ENCODE measurements at regions not wholly inside any gene's neighbourhood (a gene's known extent, or its start where the extent isn't known, plus 50 kb on each side); places are given as distances from the start of the nearest gene placed in this dataset.
A peak's percentile ranks its signal among the peaks of the same experiment; 100 is the strongest.
"Not testable (repeated sequence)": the region's sequence is repeated elsewhere in the genome, so short reads cannot be mapped to it uniquely, and the experiment has no call there.

GRCh38 chr6:10174761-10175160 lies 240.1 kb downstream of the TFAP2A start:
- DNase-seq = no peak

GRCh38 chr6:10174056-10174455 lies 240.8 kb downstream of the TFAP2A start:
- no peak for DNase-seq

GRCh38 chr6:10171706-10172105 lies 243.2 kb downstream of the TFAP2A start:
- not testable (repeated sequence) for DNase-seq

GRCh38 chr6:10170816-10171215 lies 244.1 kb downstream of the TFAP2A start:
- DNase-seq = no peak

- no peak for DNase-seq
These were observed 248.8 kb downstream of the TFAP2A start for GRCh38 chr6:10166031-10166430.

GRCh38 chr6:10163203-10163962 lies 251.5 kb downstream of the TFAP2A start:
- DNase-seq = no peak

- DNase-seq = no peak
These were observed 258.0 kb downstream of the TFAP2A start for GRCh38 chr6:10156875-10157274.

- no peak for DNase-seq
These were observed 260.6 kb downstream of the TFAP2A start for GRCh38 chr6:10154251-10154650.

GRCh38 chr6:10151144-10151915 lies 263.5 kb downstream of the TFAP2A start:
- no peak for DNase-seq

- no peak for DNase-seq
These were observed 265.3 kb downstream of the TFAP2A start for GRCh38 chr6:10149603-10150002.

- no peak for DNase-seq
These were observed 268.0 kb downstream of the TFAP2A start for GRCh38 chr6:10146715-10147451.

GRCh38 chr6:10144772-10145171 lies 270.1 kb downstream of the TFAP2A start:
- no peak for DNase-seq

- no peak for DNase-seq
These were observed 273.0 kb downstream of the TFAP2A start for GRCh38 chr6:10141746-10142443.

GRCh38 chr6:10140824-10141223 lies 274.1 kb downstream of the TFAP2A start:
- peak; percentile 7 for DNase-seq

GRCh38 chr6:10140136-10140535 lies 274.7 kb downstream of the TFAP2A start:
- DNase-seq = no peak

- no peak for DNase-seq
These were observed 276.0 kb downstream of the TFAP2A start for GRCh38 chr6:10138917-10139316.

GRCh38 chr6:10136636-10137035 lies 278.2 kb downstream of the TFAP2A start:
- no peak for DNase-seq

- not testable (repeated sequence) for DNase-seq
These were observed 280.7 kb downstream of the TFAP2A start for GRCh38 chr6:10134185-10134584.

- DNase-seq = no peak
These were observed 286.2 kb downstream of the TFAP2A start for GRCh38 chr6:10128721-10129120.

- DNase-seq = no peak
These were observed 292.7 kb downstream of the TFAP2A start for GRCh38 chr6:10122164-10122563.

GRCh38 chr6:10112871-10113549 lies 301.9 kb downstream of the TFAP2A start:
- DNase-seq = no peak

- no peak for DNase-seq
These were observed 302.9 kb downstream of the TFAP2A start for GRCh38 chr6:10111975-10112374.
